GM12892 (cell line): ENCODE measurements at regions not wholly inside any gene's neighbourhood (a gene's known extent, or its start where the extent isn't known, plus 50 kb on each side); places are given as distances from the start of the nearest gene placed in this dataset.

Source experiments
- POLR2A ChIP-seq: IDR thresholded peaks from 2 replicates; pipeline ENCODE4 v1.6.1; 2011; ENCODE audit warnings: low read depth, low read length, control low read depth
- POLR2AphosphoS5 ChIP-seq: IDR thresholded peaks from 2 replicates; pipeline ENCODE4 v1.6.1; 2011; ENCODE audit warnings: low read depth, low read length, control low read depth
- TAF1 ChIP-seq: IDR thresholded peaks from 2 replicates; pipeline ENCODE4 v1.6.1; 2011; ENCODE audit warnings: low read depth, mild to moderate bottlenecking, control low read depth, low read length, borderline replicate concordance

DNA sequence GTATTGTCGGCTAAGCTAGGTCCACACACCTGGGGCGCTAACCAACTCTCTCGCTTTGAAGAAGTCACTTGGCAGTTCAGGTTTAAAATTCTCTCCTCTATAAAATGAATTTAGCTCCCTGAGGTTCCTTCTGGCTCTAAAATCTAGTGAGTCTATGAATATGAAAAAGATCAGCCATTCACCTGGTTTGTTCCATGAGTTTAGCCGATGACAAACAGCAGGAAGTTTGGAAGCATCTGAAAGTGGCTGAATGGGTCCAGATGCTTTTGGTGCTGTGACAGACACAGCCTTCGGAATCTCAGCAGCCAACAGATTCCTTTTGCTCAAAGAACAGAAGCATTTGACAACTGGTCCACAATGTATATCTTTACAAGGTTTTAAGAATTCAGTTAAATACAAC, 73.4 kb upstream of the FOXN3 start:
- no peak for TF ChIP-seq POLR2AphosphoS5
- no peak for TF ChIP-seq TAF1
- TF ChIP-seq POLR2A: no peak
